ENCODE measurements at regions not wholly inside any gene's neighbourhood (a gene's known extent, or its start where the extent isn't known, plus 50 kb on each side); places are given as distances from the start of the nearest gene placed in this dataset.
"Not testable (repeated sequence)": the region's sequence is repeated elsewhere in the genome, so short reads cannot be mapped to it uniquely, and the experiment has no call there.

- no peak for DNase-seq
These were observed 192.6 kb downstream of the TTC6 start for GRCh38 chr14:37787879-37788494.

- no peak for DNase-seq
These were observed 196.1 kb downstream of the TTC6 start for GRCh38 chr14:37791384-37792036.

- no peak for DNase-seq
These were observed 196.7 kb downstream of the TTC6 start for GRCh38 chr14:37792124-37792523.

- DNase-seq = no peak
These were observed 201.4 kb downstream of the TTC6 start for GRCh38 chr14:37796703-37797416.

GRCh38 chr14:37797675-37798074 lies 202.2 kb downstream of the TTC6 start:
- DNase-seq = no peak

GRCh38 chr14:37807722-37808121 lies 212.3 kb downstream of the TTC6 start:
- DNase-seq = no peak

GRCh38 chr14:37810094-37810801 lies 214.8 kb downstream of the TTC6 start:
- no peak for DNase-seq

GRCh38 chr14:37813732-37814131 lies 218.3 kb downstream of the TTC6 start:
- DNase-seq = no peak

GRCh38 chr14:37816135-37816534 lies 220.7 kb downstream of the TTC6 start:
- no peak for DNase-seq

- DNase-seq = no peak
These were observed 221.4 kb downstream of the TTC6 start for GRCh38 chr14:37816743-37817295.

GRCh38 chr14:37819155-37820015 lies 224.0 kb downstream of the TTC6 start:
- DNase-seq = no peak

- not testable (repeated sequence) for DNase-seq
These were observed 225.4 kb downstream of the TTC6 start for GRCh38 chr14:37820810-37821209.

- DNase-seq = no peak
These were observed 229.7 kb downstream of the TTC6 start for GRCh38 chr14:37824939-37825712.

- no peak for DNase-seq
These were observed 231.4 kb downstream of the TTC6 start for GRCh38 chr14:37826869-37827268.

GRCh38 chr14:37830271-37830670 lies 234.8 kb downstream of the TTC6 start:
- no peak for DNase-seq

- DNase-seq = no peak
These were observed 238.8 kb downstream of the TTC6 start for GRCh38 chr14:37834275-37834674.

GRCh38 chr14:37838778-37839177 lies 243.3 kb downstream of the TTC6 start:
- DNase-seq = not testable (repeated sequence)

- not testable (repeated sequence) for DNase-seq
These were observed 245.6 kb downstream of the TTC6 start for GRCh38 chr14:37841039-37841438.

GRCh38 chr14:37842106-37842505 lies 246.7 kb downstream of the TTC6 start:
- DNase-seq = no peak

- DNase-seq = no peak
These were observed 248.7 kb downstream of the TTC6 start for GRCh38 chr14:37843954-37844607.

GRCh38 chr14:37844614-37845013 lies 249.2 kb downstream of the TTC6 start:
- DNase-seq = no peak
